ENCODE measurements at regions not wholly inside any gene's neighbourhood (a gene's known extent, or its start where the extent isn't known, plus 50 kb on each side); places are given as distances from the start of the nearest gene placed in this dataset.
"Not testable (repeated sequence)": the region's sequence is repeated elsewhere in the genome, so short reads cannot be mapped to it uniquely, and the experiment has no call there.

DNA sequence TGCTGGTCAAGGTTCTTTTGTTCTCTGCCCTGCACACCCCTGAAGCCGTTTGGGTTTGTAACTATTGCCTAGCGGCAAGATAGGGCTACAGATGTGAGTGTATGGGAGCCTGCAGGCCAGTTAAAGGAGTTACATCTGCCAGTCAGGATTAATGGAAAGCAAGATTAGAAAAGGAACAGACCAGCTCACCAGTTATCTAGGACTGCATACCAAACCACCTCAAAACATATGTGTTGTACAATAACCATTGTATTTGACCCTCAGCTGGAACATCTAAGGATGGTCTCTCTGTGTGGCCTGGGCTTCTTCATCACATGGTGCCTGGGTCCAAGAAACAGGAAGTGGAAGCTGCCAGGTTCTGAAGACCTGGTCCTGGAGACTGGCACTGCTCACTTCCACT lies 52.5 kb upstream of the FBXO28 start:
- DNase-seq = no peak

- no peak for DNase-seq
These were observed 53.9 kb upstream of the FBXO28 start for GRCh38 chr1:224059897-224060427.

- no peak for DNase-seq
These were observed 55.6 kb upstream of the FBXO28 start for GRCh38 chr1:224058303-224058702.

GRCh38 chr1:224057461-224058199 lies 56.3 kb upstream of the FBXO28 start:
- DNase-seq = no peak

DNA sequence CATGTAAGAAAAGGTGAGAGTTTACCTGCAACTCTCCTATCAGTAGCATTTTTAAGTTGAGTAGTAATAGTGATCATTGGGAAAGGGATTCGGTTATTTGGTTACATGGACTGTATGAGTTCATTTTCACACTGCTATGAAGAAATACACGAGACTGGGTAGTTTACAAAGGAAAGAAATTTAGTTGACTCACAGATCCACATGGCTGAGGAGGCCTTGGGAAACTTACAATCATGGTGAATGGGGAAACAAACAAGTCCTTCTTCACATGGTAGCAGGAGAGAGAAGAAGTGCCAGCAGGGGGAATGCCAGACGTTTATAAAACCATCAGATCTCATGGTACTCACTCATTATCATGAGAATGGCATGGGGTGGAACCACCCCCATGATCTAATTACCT lies 59.3 kb upstream of the FBXO28 start:
- no peak for DNase-seq

- DNase-seq = no peak
These were observed 59.9 kb upstream of the FBXO28 start for GRCh38 chr1:224054012-224054411.

GRCh38 chr1:224053456-224053855 lies 60.5 kb upstream of the FBXO28 start:
- DNase-seq = no peak

DNA sequence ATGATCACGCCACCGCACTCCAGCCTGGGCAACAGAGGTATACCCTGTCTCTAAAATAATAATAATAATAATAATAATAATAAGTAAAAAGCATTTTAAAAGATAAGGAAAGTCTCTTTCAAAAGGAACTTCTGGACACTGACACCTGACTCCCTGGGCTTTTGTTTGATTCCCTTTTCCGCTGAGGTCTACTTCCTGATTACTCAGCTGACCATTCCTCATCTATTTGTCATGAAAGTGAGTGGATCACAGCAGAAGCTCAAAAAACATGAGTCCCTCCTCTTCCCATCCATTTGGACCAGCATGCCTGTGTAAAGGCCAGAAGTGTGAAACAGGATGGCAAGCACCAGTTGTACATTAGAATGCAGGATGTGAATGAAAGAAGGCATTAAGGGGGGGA lies 61.1 kb upstream of the FBXO28 start:
- no peak for DNase-seq

GRCh38 chr1:224051782-224052181 lies 62.1 kb upstream of the FBXO28 start:
- not testable (repeated sequence) for DNase-seq

DNA sequence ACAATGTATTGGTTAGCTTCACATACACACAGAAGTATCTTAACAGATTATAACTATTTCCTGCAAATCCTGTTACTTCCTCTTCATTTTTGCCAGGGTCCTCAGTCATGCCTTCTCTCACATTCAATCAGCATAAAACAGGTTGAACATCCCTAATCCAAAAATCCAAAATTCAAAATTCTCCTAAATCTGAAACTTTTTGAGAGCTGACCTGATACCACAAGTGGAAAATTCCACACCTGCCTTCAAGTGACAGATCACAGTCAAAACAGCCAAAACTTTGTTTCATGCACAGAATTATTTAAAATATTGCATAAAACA lies 62.9 kb upstream of the FBXO28 start:
- DNase-seq = no peak

DNA sequence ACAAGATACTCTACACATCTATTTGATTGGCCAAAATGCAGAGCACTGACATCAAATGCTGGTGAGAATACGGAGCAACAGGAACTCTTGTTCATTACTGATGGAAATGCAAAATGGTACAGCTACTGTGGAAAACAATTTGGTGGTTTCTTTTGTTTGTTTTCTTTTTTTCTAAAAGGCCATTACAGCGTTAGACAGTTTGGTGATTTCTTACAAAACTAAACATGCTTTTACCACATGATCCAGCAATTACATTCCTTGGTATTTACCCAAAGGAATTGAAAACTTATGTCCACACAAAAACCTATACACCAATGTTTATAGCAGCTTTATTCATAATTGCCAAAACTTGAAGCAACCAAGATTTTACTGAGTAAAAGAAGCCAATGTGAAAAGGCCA lies 66.4 kb upstream of the FBXO28 start:
- DNase-seq = no peak

- no peak for DNase-seq
These were observed 68.4 kb upstream of the FBXO28 start for GRCh38 chr1:224045556-224045955.

DNA sequence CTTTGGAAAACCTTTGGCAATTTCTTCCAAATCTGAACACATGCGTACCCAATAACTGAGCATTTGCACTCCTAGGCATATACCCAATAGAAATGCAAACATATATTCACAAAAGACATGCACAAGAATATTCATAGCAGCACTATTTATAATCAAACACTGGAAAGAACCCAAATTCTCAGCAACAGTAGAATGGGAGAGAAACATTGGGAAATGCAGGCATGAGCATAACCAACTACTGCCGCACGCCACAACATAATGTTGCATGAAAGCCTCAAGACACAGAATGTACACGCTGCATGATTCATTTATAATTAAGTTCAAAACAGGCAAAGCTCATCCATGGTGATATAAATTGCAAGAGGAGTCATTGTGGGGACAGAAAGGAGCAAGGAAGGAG lies 69.5 kb upstream of the FBXO28 start:
- no peak for DNase-seq

DNA sequence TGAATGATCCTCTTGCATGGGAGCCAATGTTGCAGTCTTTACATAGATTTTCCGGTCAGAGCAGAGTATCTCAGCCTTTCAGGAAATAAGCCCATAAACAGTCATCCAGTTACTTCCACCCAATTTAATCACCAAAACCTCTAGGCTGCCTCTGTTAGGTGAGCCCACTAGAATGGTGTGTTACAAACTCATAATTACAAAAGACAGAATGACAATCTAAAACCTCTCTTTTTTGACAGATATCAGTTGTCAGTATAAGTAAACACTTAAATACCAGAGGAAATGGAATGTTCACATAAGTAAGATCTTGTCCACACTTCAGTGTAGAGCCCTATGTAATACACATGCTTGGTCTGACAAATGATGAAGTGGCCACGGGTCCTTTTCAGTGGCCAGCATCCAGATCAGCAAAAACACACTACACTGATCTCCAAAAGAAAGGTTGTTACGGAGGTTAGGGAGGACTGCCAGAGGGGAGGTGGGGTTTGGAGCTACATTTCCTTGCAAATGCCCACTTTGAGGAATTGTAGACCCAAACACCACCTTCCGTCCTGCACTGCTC lies 71.3 kb upstream of the FBXO28 start:
- no peak for DNase-seq

GRCh38 chr1:224041032-224041431 lies 72.9 kb upstream of the FBXO28 start:
- no peak for DNase-seq

GRCh38 chr1:224040423-224040822 lies 73.5 kb upstream of the FBXO28 start:
- DNase-seq = not testable (repeated sequence)

GRCh38 chr1:224040006-224040405 lies 73.9 kb upstream of the FBXO28 start:
- not testable (repeated sequence) for DNase-seq

DNA sequence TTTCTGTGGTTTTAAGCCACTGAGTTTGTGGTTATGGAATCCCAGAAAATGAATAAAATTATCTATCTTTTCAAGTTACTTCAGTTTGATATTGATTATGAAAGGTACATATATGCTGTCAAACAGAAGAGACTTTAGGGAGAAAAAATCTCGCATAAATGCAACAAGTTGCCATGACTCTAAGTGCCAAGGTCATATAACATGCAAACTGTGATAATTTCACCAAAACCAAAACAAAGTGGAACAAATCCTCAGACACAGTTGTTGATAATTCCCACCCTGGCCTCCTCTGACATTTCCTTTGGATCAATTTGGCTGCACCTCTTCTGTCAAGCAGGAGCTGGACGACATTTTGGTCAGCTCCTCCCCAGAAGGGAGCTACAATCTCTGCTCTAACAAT lies 75.1 kb upstream of the FBXO28 start:
- DNase-seq = not testable (repeated sequence)

DNA sequence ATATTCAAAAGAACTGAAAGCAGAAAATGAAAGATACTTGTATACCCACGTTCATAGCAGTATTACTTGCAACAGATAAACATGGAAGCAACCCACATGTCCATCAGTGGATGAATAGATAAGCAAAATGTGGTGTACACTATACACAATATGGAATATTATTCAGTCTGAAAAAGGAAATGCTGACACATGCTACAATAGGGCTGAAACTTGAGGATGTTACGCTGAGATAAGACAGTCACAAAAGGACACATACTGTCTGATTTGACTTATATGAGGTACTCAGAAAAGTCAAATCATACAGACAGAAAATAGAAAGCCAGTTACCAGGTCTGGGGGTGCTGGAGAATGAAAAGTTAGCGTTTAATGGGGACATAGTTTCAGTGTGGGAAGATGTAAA lies 76.5 kb upstream of the FBXO28 start:
- DNase-seq = not testable (repeated sequence)

- not testable (repeated sequence) for DNase-seq
These were observed 81.2 kb upstream of the FBXO28 start for GRCh38 chr1:224032608-224033276.

- not testable (repeated sequence) for DNase-seq
These were observed 81.9 kb upstream of the FBXO28 start for GRCh38 chr1:224031986-224032385.

DNA sequence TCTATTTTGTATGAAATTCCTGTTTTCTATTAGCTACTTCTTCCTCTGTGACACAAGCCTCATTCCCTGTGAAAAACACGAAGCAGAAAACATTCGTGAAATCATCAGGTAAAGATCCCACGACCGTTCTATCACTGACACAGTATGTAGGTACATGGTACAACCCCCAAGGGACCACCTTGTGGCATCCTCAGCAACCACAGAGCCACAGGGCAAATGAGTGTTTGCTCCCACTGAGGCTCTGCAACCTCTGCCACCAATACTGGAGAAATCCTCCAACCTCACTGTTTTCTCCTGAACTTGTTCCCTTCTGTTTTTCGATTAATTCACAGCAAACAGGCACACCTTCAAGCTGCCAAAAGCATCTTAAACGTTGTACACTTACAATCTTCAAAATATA lies 83.7 kb upstream of the FBXO28 start:
- not testable (repeated sequence) for DNase-seq

- not testable (repeated sequence) for DNase-seq
These were observed 84.5 kb upstream of the FBXO28 start for GRCh38 chr1:224029286-224030025.
